H1 (cell line): ENCODE measurements at regions not wholly inside any gene's neighbourhood (a gene's known extent, or its start where the extent isn't known, plus 50 kb on each side); places are given as distances from the start of the nearest gene placed in this dataset.

Experiments
- CREB1 ChIP-seq: IDR thresholded peaks from 2 replicates; pipeline ENCODE4 v1.6.1; 2012; ENCODE audit warnings: inconsistent platforms
- CTCF ChIP-seq, 3 experiments: IDR thresholded peaks; 1 replicate in 2 of 3; 2 replicates in 1 of 3; pipeline versions ENCODE4 v1.5.1 to v1.6.1; 2011; ENCODE audit warnings: low read length in 3 of 3, mild to moderate bottlenecking in 3 of 3, inconsistent platforms in 2 of 3, low read depth in 1 of 3, moderate library complexity in 1 of 3; ENCODE audit not compliant: insufficient read depth in 1 of 3; ENCODE audit errors: control extremely low read depth in 1 of 3
- HDAC6 ChIP-seq: IDR thresholded peaks from one replicate; pipeline ENCODE4 v1.7.1; 2012; ENCODE audit warnings: low read depth, mild to moderate bottlenecking, inconsistent platforms, low read length, moderate library complexity
- SAP30 ChIP-seq: fragments of 300-600 bp; sonication (generic); IDR thresholded peaks from 2 replicates; pipeline ENCODE4 v1.7.1; 2012; ENCODE audit warnings: low read length, moderate library complexity, mild to moderate bottlenecking, inconsistent platforms; ENCODE audit not compliant: insufficient read depth, insufficient replicate concordance

- TF ChIP-seq SAP30 (no peak), HDAC6 (no peak), CTCF (IDR thresholded peaks at IDR 0.05; ENCODE audit: control extremely low read depth in 1 of 3, insufficient read depth in 1 of 3, low read depth in 1 of 3, low read length in 3 of 3) (no peak), CREB1 (no peak)
Observed at GRCh38 chr11:15341587-15341986, 226.9 kb downstream of the INSC start (continued).
